ENCODE measurements at regions not wholly inside any gene's neighbourhood (a gene's known extent, or its start where the extent isn't known, plus 50 kb on each side); places are given as distances from the start of the nearest gene placed in this dataset.

DNA sequence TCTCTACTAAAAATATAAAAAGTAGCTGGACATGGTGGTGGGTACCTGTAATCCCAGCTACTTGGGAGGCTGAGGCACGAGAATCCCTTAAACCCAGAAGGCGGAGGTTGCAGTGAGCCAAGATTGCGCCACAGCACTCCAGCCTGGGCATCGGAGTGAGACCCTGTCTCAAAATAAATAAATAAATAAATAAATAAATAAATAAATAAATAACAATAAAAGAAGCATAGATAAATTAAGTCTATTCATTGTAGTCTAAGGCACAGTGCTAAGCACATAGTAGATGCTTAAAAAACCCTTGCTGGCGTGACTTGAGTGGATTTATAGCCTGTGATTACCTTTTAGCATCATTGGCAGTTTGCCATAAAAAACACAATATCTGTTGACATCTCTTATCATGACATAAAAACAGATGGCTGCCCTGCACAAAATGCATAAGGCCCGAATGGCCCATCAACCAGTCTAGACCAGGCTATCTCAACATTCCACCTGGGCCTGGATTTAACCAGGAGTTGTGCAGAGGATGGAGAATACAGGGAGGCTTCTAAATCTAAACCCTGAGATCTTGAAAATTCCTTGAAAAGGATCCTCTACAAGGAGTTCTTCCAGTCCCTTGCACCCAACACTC is 94.9 kb downstream of the PRLHR start:
- no peak for DNase-seq

DNA sequence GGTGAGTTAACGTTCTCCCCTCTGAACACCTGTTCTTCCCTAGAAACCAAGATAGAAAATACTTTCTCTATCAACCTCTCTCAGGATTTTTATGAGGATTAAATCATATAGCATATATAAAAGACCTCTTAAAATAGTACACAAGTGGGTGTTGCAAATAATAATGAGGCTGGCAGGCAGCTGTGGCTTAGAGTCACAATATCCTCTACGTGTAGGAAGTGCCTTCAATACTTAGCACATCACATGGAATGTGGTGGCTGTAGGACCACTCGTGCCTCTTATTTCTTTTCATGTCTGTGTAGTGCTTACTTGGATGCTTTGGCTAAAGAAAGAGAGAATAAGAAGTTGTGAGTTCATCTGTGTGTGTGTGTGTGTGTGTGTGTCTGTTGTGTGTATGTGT is 96.3 kb downstream of the PRLHR start:
- DNase-seq, result no peak

DNA sequence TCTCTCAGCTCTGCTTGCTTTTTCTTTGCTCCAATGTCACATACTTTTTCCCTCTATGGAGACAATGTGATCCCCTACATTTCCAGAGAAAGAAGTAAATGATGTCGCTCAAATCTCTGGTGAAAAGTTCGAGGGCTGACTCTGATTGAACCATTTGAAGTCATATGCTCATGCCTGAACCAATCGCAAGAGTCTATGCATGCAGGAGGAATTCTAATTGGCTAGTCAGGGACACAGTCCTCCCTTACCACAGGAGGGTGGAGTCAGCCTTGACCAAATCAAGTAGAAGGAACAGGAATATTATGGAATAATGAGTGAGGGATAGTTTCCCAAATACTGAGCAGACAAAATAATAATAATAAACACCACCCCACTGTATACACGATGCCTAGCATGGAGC is 96.8 kb downstream of the PRLHR start:
- no peak for DNase-seq

DNA sequence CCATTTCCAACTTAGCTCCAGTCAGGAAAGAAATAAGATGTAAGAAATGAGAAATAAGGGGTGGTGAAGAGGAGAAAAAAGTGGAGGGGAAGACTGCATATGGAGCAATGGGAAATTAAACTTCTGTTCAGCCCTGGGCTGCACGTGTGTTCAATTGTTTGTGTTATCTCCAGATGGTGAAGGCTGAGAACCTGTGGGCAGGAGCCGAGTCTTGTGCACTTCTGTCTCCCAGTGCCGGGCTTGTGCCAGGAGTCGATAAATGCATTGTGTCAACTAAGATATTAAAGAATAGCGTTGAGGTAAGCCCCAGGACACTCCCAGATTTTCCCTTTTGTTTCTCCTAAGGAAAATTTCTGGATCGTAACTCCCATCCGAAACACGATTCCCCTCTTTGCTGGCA is 98.2 kb downstream of the PRLHR start:
- DNase-seq, result no peak

GRCh38 chr10:118496525-118496924 is 98.9 kb downstream of the PRLHR start:
- DNase-seq, result no peak

GRCh38 chr10:118495499-118495898 is 99.9 kb downstream of the PRLHR start:
- no peak for DNase-seq

GRCh38 chr10:118491055-118491454 is 104.4 kb downstream of the PRLHR start:
- DNase-seq, result no peak

DNA sequence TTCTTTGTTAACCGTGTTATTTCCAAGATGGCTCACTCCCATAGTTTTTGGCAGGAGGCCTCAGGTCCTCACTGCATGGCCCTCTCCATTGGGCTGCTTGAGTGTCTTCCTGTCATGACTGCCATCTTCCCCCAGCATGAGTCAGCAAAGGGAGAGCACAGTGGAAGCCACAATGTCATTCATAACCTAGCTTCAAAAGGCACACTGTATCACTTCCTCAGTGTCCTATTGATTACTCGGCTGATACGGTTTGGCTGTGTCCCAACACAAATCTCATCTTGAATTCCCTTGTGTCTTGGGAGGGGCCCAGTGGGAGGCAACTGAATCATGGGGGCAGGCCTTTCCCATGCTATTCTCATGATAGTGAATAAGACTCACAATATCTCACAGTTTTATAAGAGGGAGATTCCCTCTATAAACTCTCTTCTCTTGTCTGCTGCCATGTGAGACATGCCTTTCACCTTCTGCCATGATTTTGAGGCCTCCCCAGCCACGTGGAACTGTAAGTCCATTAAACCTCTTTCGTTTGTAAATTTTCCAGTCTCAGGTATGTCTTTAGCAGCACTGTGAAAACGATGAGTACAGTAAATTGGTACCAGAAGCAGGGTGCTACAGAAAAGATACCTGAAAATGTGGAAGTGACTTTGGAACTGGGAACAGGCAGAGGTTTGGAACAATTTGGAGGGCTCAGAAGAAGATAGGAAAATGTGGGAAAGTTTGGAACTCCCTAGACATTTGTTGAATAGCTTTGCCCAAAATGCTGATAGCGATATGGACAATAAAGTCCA is 106.5 kb downstream of the PRLHR start:
- no peak for DNase-seq

- DNase-seq, result no peak
Measured at GRCh38 chr10:118485641-118486040, 109.8 kb downstream of the PRLHR start.

DNA sequence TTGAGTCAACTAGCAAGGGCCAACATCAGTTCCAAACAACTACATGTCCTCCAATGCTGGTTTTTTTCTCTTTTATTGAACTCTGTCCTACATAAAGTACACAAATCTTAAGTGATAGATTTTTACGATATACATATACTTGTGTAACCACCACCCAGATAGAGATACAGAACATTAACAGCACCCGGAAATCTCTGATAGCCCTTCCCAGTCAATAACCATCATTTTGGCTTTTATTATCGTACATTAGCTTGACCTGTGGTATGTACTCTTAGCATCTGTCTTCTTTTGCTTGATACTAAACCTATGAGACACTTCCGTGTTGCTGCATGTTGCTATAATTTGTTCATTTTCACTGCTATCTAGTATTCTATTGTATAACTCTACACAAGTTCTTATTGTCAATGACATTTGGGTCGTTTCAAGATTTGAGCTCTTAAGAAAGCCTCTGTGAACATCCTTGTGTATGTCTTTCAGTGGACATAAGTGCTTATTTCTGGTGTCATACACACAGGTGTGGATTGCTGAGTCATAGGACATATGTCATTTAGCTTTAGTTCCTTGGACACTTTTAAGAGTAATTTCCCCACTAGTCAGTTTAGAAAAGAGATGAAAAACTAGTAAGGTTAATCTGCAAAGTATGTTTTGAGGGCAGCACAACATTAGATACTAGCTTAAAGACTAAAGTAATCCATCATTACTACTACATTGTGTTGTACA is 111.1 kb downstream of the PRLHR start:
- DNase-seq, result no peak

DNA sequence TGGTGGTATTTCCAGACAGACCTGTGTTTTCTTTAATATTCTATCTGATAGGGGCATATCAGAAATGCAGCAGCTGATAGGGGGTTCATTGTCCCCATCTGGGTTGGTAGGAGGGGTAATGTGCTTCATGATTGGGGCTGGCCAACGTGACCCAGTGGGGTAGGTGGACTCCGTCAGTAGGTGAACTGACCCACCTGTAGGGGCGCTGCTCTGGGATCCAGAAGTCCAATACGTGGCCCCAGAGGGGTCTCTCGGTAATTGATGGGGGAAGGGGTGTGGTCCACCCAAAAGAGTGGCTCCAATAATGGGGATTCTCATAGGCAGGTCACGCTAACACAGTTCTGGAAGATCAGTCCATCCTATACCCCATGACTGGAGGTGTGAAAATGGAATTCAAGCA is 112.0 kb downstream of the PRLHR start:
- no peak for DNase-seq

GRCh38 chr10:118482393-118483331 is 112.8 kb downstream of the PRLHR start:
- DNase-seq, result no peak

DNA sequence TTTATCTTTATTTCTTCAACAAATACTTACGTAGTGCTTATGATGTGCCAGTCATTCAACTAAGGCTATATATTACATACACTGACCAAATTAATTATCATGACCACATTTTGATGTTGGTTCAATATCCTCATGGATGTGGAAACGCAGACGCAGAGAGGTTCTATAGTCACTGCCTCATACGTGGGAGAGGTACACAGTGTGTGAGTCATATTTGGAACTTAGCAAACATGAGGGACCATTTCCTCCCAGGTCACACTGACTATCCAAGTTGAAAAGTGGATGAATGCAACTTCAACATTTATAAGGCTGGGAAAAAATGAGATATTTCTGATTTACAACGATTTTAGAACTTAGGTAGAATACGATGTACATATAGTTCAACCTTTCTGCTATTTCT is 113.6 kb downstream of the PRLHR start:
- no peak for DNase-seq

DNA sequence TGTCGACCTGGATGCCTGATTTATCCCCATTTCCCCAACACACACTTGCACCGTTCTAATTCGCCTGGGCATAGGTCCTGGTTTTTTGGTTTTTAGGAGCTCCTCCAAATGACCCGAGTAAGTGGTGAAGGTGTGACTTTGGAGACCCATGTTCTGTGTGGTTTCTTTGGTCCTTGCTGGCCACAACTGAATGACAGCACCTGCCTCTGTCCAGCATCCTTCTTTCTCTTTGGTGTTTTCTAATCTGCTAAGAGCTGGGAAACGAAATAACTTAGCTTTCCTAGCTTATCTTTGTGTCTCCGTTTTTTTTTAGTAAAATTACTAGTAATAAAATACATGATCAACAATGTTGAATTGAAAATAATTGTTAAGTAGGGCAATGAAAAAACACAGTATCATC is 120.2 kb downstream of the PRLHR start:
- DNase-seq, result no peak

- no peak for DNase-seq
Measured at GRCh38 chr10:118474111-118474510, 121.3 kb downstream of the PRLHR start.

GRCh38 chr10:118473305-118473960 is 122.0 kb downstream of the PRLHR start:
- DNase-seq, result no peak

DNA sequence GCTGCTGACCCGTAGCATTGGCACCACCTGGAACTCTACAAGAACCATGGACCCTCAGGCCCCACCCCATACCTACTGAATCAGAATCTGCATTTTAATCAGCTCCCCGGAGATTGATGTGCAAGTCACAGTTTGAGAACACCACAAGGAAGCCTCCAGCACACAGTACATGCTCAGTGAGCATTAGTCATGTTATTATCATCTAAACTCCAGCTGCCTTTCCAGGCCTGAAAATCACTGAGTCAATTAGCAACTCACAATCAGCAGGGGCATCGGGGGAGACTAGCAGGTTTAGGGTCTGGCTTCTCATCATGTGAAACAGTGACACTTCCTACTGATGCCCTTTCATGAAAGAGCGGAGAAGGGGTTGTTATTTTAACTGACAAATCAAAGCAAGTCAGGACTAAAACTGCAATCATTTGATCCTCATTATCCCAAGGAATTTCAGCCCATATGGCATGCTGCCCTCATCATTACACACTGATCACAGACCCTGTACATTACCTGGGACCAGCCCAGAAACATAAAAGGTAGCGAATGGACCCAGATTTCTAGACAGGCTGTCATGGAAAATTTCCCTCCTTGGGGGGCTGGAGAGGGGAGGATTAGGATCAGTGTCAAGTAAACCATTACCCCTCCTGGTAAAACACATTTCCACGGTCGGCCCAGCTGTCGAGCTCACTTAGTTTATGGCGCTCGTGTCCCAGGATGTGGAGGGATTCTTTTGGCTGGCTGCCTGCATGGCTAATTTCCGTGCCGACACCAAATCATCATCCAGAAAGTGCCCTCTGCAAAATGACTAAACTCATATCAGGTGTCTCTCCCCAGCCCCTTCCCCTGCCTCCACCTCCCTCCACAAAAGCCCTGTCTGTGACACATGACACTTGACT is 122.8 kb downstream of the PRLHR start:
- no peak for DNase-seq

DNA sequence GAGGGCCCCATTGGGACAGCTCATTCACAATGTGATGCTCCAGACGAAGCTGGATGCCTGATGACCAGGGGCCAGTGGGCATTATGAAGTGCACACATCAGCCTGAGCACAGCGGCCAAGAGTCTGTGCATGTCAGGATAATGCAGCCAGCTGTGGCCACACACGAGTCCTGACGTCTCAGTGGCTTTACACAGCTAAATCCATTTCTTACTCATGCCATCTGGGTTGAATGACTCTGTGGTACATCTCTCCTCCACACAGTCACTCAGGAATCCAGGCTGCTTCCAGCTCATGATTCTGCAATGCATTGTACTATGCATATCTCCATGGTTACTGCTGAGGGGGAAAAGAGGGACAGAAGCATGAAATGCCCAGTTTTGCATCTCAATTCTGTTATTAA is 123.6 kb downstream of the PRLHR start:
- DNase-seq, result no peak

GRCh38 chr10:118470470-118470869 is 125.0 kb downstream of the PRLHR start:
- no peak for DNase-seq

GRCh38 chr10:118467200-118467599 is 125.1 kb upstream of the FAM204A start:
- DNase-seq, result no peak

GRCh38 chr10:118465300-118465874 is 123.3 kb upstream of the FAM204A start:
- no peak for DNase-seq
